H1 (cell line): ENCODE measurements at regions not wholly inside any gene's neighbourhood (a gene's known extent, or its start where the extent isn't known, plus 50 kb on each side); places are given as distances from the start of the nearest gene placed in this dataset.

Experiments
- CTCF ChIA-PET: fragments of 300-600 bp; sonication (Branson Sonifier 250); formaldehyde crosslinking; loops from one replicate; lab custom pipeline; 2021; ENCODE audit not compliant: partially characterized antibody; lab: Charles Lee
- POLR2A ChIA-PET: fragments of 300-600 bp; sonication (Branson Sonifier 250); formaldehyde crosslinking; loops from one replicate; lab custom pipeline; 2021; ENCODE audit warnings: inconsistent platforms; ENCODE audit not compliant: partially characterized antibody; lab: Charles Lee
- DNase-seq, 2 experiments: peaks; one replicate each; pipeline versions ENCODE4 v3.0.0 to v3.0.0-alpha.2; 2010 to 2022; ENCODE audit warnings: low spot score in 2 of 2, low read depth in 1 of 2, mixed read lengths in 1 of 2
- FAIRE-seq: peaks from 2 replicates; lab custom pipeline; 2011; peaks lifted over from hg19 to GRCh38; lab: Jason Lieb, UNC
- H2AFZ ChIP-seq: 2 replicates; pipeline ENCODE4 v1.8.1; 2012; ENCODE audit warnings: low read length, inconsistent platforms
- H2AK5ac ChIP-seq: 2 replicates; pipeline ENCODE4 v1.6.1; 2013; ENCODE audit warnings: low read depth, low read length
- H2BK120ac ChIP-seq: replicated peaks from 2 replicates; pipeline ENCODE3; 2013; ENCODE audit warnings: low read depth, low read length, inconsistent platforms
- H2BK12ac ChIP-seq: 2 replicates; pipeline ENCODE4 v1.6.1; 2013; ENCODE audit warnings: low read depth, low read length
- H2BK15ac ChIP-seq: 2 replicates; pipeline ENCODE4 v1.6.1; 2013; ENCODE audit warnings: low read length
- H2BK20ac ChIP-seq: 2 replicates; pipeline ENCODE4 v1.6.1; 2013; ENCODE audit warnings: low read length
- H2BK5ac ChIP-seq: 2 replicates; pipeline ENCODE4 v1.6.1; 2013; ENCODE audit warnings: low read depth, low read length
- H3K14ac ChIP-seq: 2 replicates; pipeline ENCODE4 v1.6.1; 2013; ENCODE audit warnings: inconsistent platforms; ENCODE audit not compliant: insufficient read length
- H3K18ac ChIP-seq: 2 replicates; pipeline ENCODE4 v1.6.1; 2013; ENCODE audit warnings: low read length; ENCODE audit errors: extremely low read depth
- H3K23ac ChIP-seq: 2 replicates; pipeline ENCODE4 v1.6.1; 2013; ENCODE audit warnings: inconsistent platforms; ENCODE audit not compliant: insufficient read length
- H3K23me2 ChIP-seq: 2 replicates; pipeline ENCODE4 v1.6.1; 2013; ENCODE audit warnings: low read depth, low read length
- H3K27ac ChIP-seq: 2 replicates; pipeline ENCODE4 v1.6.1; 2011; ENCODE audit warnings: low read depth, low read length, inconsistent platforms
- H3K27me3 ChIP-seq, 4 experiments: replicated peaks in 1 of 4; 1 replicate in 1 of 4; 2 replicates in 3 of 4; pipeline versions ENCODE4 v1.6.1 to v1.8.1; 2011 to 2013; ENCODE audit warnings: low read length in 3 of 4, mild to moderate bottlenecking in 3 of 4, inconsistent platforms in 2 of 4, mixed read lengths in 2 of 4, moderate library complexity in 1 of 4; ENCODE audit not compliant: control insufficient read depth in 3 of 4, insufficient read depth in 3 of 4; ENCODE audit errors: extremely low read depth in 1 of 4
- H3K36me3 ChIP-seq, 4 experiments: 2 replicates each; pipeline versions ENCODE4 v1.6.1 to v1.8.1; 2011 to 2013; ENCODE audit warnings: mild to moderate bottlenecking in 4 of 4, low read length in 3 of 4, moderate library complexity in 2 of 4, control low read depth in 1 of 4, inconsistent platforms in 1 of 4; ENCODE audit not compliant: insufficient read depth in 4 of 4, control insufficient read depth in 2 of 4
- H3K4ac ChIP-seq: replicated peaks from 2 replicates; pipeline ENCODE3; 2013; ENCODE audit warnings: low read length, low read depth, mixed read lengths, inconsistent platforms; ENCODE audit not compliant: insufficient read length
- H3K4me1 ChIP-seq, 4 experiments: replicated peaks in 1 of 4; 1 replicate in 1 of 4; 2 replicates in 3 of 4; pipeline versions ENCODE4 v1.6.1 to v1.8.1; 2011 to 2013; ENCODE audit warnings: low read length in 3 of 4, inconsistent platforms in 2 of 4, mixed read lengths in 1 of 4; ENCODE audit not compliant: insufficient read depth in 4 of 4, control insufficient read depth in 3 of 4
- H3K4me2 ChIP-seq, 2 experiments: 2 replicates each; pipeline versions ENCODE4 v1.6.1 to v1.8.1; 2011 to 2013; ENCODE audit warnings: low read depth in 2 of 2, low read length in 2 of 2, control low read depth in 1 of 2, inconsistent platforms in 1 of 2, mild to moderate bottlenecking in 1 of 2; ENCODE audit not compliant: insufficient read depth in 1 of 2
- H3K4me3 ChIP-seq, 4 experiments: fragments of 200-600, 300-600 bp in 1 of 4; sonication (generic), shearing (Covaris generic), sonication (Bioruptor Twin) in 1 of 4; 2 replicates each; pipeline versions ENCODE4 v1.5.1 to v1.8.1; 2011 to 2016; ENCODE audit warnings: low read length in 4 of 4, low read depth in 3 of 4, control low read depth in 2 of 4, inconsistent platforms in 2 of 4, mild to moderate bottlenecking in 2 of 4, mixed read lengths in 1 of 4, moderate library complexity in 1 of 4; ENCODE audit not compliant: insufficient read depth in 2 of 4; ENCODE audit errors: extremely low read depth in 1 of 4
- H3K56ac ChIP-seq: replicated peaks from 2 replicates; pipeline ENCODE3; 2013; ENCODE audit warnings: low read depth, mild to moderate bottlenecking, mixed read lengths, low read length, inconsistent platforms; ENCODE audit not compliant: insufficient read length
- H3K79me1 ChIP-seq: 2 replicates; pipeline ENCODE4 v1.6.1; 2013; ENCODE audit warnings: low read depth, low read length, control low read depth
- H3K79me2 ChIP-seq, 2 experiments: 2 replicates each; pipeline versions ENCODE4 v1.6.1 to v1.8.1; 2012 to 2013; ENCODE audit warnings: low read length in 2 of 2, mild to moderate bottlenecking in 2 of 2, inconsistent platforms in 1 of 2; ENCODE audit not compliant: insufficient read depth in 2 of 2, control insufficient read depth in 1 of 2
- H3K9ac ChIP-seq, 4 experiments: replicated peaks in 1 of 4; 1 replicate in 1 of 4; 2 replicates in 3 of 4; pipeline versions ENCODE4 v1.6.1 to v1.8.1; 2011 to 2013; ENCODE audit warnings: low read depth in 3 of 4, low read length in 3 of 4, control low read depth in 2 of 4, mild to moderate bottlenecking in 2 of 4, moderate library complexity in 2 of 4, inconsistent platforms in 1 of 4; ENCODE audit errors: extremely low read depth in 1 of 4
- H3K9me3 ChIP-seq, 2 experiments: 2 replicates each; pipeline versions ENCODE4 v1.6.1 to v1.8.1; 2012 to 2013; ENCODE audit warnings: mild to moderate bottlenecking in 2 of 2, moderate library complexity in 2 of 2, control low read depth in 1 of 2, inconsistent platforms in 1 of 2, low read depth in 1 of 2, low read length in 1 of 2, mixed read lengths in 1 of 2; ENCODE audit not compliant: insufficient read depth in 2 of 2
- H4K20me1 ChIP-seq, 2 experiments: replicated peaks in 1 of 2; 2 replicates each; pipeline versions ENCODE3 to v1.8.1; 2011 to 2013; ENCODE audit warnings: inconsistent platforms in 2 of 2, low read length in 2 of 2, mild to moderate bottlenecking in 1 of 2; ENCODE audit not compliant: insufficient read depth in 2 of 2, control insufficient read depth in 1 of 2
- H4K5ac ChIP-seq: 2 replicates; pipeline ENCODE4 v1.6.1; 2013; ENCODE audit warnings: low read length, low read depth, mixed read lengths, inconsistent platforms; ENCODE audit not compliant: insufficient read length
- H4K8ac ChIP-seq: 2 replicates; pipeline ENCODE4 v1.8.0; 2013; ENCODE audit warnings: mild to moderate bottlenecking, moderate library complexity, low read length, inconsistent platforms; ENCODE audit not compliant: insufficient read depth; ENCODE audit errors: extremely low read depth
- H4K91ac ChIP-seq: replicated peaks from 2 replicates; pipeline ENCODE3; 2013; ENCODE audit warnings: low read length, mixed read lengths, inconsistent platforms; ENCODE audit not compliant: insufficient read length
- CHD2 ChIP-seq: IDR thresholded peaks from 2 replicates; pipeline ENCODE4 v1.6.1; 2012; ENCODE audit warnings: low read length, improper control_type of control experiment
- CREB1 ChIP-seq: IDR thresholded peaks from 2 replicates; pipeline ENCODE4 v1.6.1; 2012; ENCODE audit warnings: inconsistent platforms
- KDM4A ChIP-seq: IDR thresholded peaks from one replicate; pipeline ENCODE4 v1.7.1; 2012; ENCODE audit warnings: low read depth, mild to moderate bottlenecking, moderate library complexity, low read length, inconsistent platforms; ENCODE audit not compliant: severe bottlenecking
- NANOG ChIP-seq: IDR thresholded peaks from 2 replicates; pipeline ENCODE4 v1.6.1; 2011; ENCODE audit warnings: low read length, low read depth, mild to moderate bottlenecking, inconsistent platforms; ENCODE audit not compliant: insufficient read depth, poor library complexity, severe bottlenecking
- RXRA ChIP-seq: IDR thresholded peaks from 2 replicates; pipeline ENCODE4 v1.6.1; 2011; ENCODE audit warnings: low read depth, mild to moderate bottlenecking, low read length, moderate library complexity; ENCODE audit not compliant: insufficient read depth
- SIRT6 ChIP-seq: IDR thresholded peaks from one replicate; pipeline ENCODE4 v1.7.1; 2012; ENCODE audit warnings: low read length, inconsistent platforms
- SRF ChIP-seq: IDR thresholded peaks from 2 replicates; pipeline ENCODE4 v1.6.1; 2011; ENCODE audit warnings: mild to moderate bottlenecking, low read depth, low read length, moderate library complexity
- TAF1 ChIP-seq: IDR thresholded peaks from 2 replicates; pipeline ENCODE4 v1.6.1; 2011; ENCODE audit warnings: mild to moderate bottlenecking, low read depth, low read length
- WGBS, 2 experiments: shearing (Covaris generic) in 1 of 2; methylation state at CpG; one replicate each; pipeline versions ENCODE4 v1.1.6 to v1.1.7; 2013 to 2015; ENCODE audit warnings: low lambda C conversion rate in 2 of 2, mixed read lengths in 2 of 2, inconsistent platforms in 1 of 2, low coverage in 1 of 2, missing lambda C conversion rate in 1 of 2; ENCODE audit not compliant: insufficient replicate concordance in 2 of 2, insufficient coverage in 1 of 2, insufficient read length in 1 of 2; ENCODE audit errors: extremely low coverage in 1 of 2, missing lambda C conversion rate in 1 of 2; 5-methylcytosine and 5-hydroxymethylcytosine counted together

GRCh38 chr10:113241599-113242360, 291.7 kb downstream of the TCF7L2 start:
- WGBS, 2 experiments: 94% methylated on average over 7 of the region's 7 CpGs; no CpG with 5 or more reads in 1 of the 2 experiments
- Histone ChIP-seq H3K9me3 (no peaks in the 10 kb centered on the region), H2AFZ (no peak overlapping the region), H3K18ac (no peak overlapping the region), H3K4ac (no peak overlapping the region), H4K91ac (no peak overlapping the region), H3K56ac (no peak overlapping the region), H3K14ac (no peak overlapping the region), H4K5ac (no peak overlapping the region), H2BK20ac (no peak overlapping the region), H4K20me1 (no peaks in the 10 kb centered on the region), H3K23ac (no peak overlapping the region), H2AK5ac (no peak overlapping the region), H3K36me3 (no peaks in the 10 kb centered on the region), H3K9ac (no peak overlapping the region), H2BK120ac (no peak overlapping the region), H3K23me2 (no peaks in the 10 kb centered on the region; the same call in 1 of the 2 replicates), H3K4me3 (no peak overlapping the region), H3K79me1 (no peaks in the 10 kb centered on the region), H3K27ac (no peak overlapping the region), H2BK15ac (no peak overlapping the region), H2BK5ac (no peak overlapping the region), H3K79me2 (no peaks in the 10 kb centered on the region), H2BK12ac (no peak overlapping the region), H3K4me2 (no peak overlapping the region), H3K27me3 (no peaks in the 10 kb centered on the region), H4K8ac (no peak overlapping the region), H3K4me1 (no peaks in the 10 kb centered on the region)
- no peak for DNase-seq
- CTCF ChIA-PET: interaction anchor here (0.7 to 2.4 kb wide), 10 partner anchors 9 to 143 kb away, joined by 3 to 11 read pairs (median 3); no protein-coding TSS in a partner anchor
- FAIRE-seq: no peak
- POLR2A ChIA-PET: no interaction called here
- TF ChIP-seq NANOG (no peak), SRF (no peak), KDM4A (no peak), TAF1 (no peak), CREB1 (no peak), SIRT6 (no peak), CHD2 (no peak), RXRA (no peak)
